ENCODE measurements at regions not wholly inside any gene's neighbourhood (a gene's known extent, or its start where the extent isn't known, plus 50 kb on each side); places are given as distances from the start of the nearest gene placed in this dataset.

GRCh38 chr13:47481536-47481935, 519.5 kb downstream of the SUCLA2 start:
- no peak for TF ChIP-seq POLR2A (IDR thresholded peaks at IDR 0.05)
- no peak for TF ChIP-seq POLR2AphosphoS5 (IDR thresholded peaks at IDR 0.05; ENCODE audit: insufficient read depth in 1 of 2, low read depth in 1 of 2)
- no peak for TF ChIP-seq CTCF (IDR thresholded peaks at IDR 0.05)

All from vagina (tissue), 2 donors.